ENCODE measurements at regions not wholly inside any gene's neighbourhood (a gene's known extent, or its start where the extent isn't known, plus 50 kb on each side); places are given as distances from the start of the nearest gene placed in this dataset.
"Not testable (repeated sequence)": the region's sequence is repeated elsewhere in the genome, so short reads cannot be mapped to it uniquely, and the experiment has no call there.

DNA sequence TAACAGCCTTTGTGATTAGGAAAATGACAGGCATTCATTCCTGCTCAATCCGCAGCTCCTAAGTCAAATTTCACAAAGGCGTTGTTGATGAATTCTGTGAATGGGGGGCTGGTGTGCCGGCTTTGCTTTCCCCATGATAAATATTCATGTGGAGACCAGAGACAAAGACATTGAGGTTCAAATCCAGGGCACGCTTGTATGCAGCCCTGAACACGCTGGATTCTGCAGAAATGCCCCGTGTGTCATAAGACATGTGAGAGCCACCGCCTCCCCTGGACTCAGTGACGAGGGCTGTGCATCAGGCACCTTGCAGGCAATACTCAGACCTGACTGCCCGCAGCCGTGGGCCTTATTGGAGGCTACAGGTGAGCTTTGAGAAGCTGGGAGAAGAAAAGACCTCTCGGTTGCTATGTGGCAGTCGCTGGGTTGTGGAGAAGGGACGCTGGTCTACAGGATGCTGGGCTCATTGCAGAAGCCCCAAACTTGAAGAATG, 906.2 kb downstream of the BRD1 start:
- peak; percentile 30 for DNase-seq (ENCODE audit: low spot score)
- TF ChIP-seq, protein P1, sequence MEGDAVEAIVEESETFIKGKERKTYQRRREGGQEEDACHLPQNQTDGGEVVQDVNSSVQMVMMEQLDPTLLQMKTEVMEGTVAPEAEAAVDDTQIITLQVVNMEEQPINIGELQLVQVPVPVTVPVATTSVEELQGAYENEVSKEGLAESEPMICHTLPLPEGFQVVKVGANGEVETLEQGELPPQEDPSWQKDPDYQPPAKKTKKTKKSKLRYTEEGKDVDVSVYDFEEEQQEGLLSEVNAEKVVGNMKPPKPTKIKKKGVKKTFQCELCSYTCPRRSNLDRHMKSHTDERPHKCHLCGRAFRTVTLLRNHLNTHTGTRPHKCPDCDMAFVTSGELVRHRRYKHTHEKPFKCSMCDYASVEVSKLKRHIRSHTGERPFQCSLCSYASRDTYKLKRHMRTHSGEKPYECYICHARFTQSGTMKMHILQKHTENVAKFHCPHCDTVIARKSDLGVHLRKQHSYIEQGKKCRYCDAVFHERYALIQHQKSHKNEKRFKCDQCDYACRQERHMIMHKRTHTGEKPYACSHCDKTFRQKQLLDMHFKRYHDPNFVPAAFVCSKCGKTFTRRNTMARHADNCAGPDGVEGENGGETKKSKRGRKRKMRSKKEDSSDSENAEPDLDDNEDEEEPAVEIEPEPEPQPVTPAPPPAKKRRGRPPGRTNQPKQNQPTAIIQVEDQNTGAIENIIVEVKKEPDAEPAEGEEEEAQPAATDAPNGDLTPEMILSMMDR (IDR thresholded peaks at IDR 0.05) = no peak
- H3K9me3 ChIP-seq = no peaks in the 10 kb centered on the region
- H3K4me3 ChIP-seq = no peak overlapping the region
- H3K4me1 ChIP-seq = no peaks in the 10 kb centered on the region
- no peaks in the 10 kb centered on the region for H3K27me3 ChIP-seq
- no peak overlapping the region for H3K27ac ChIP-seq
- no peaks in the 10 kb centered on the region for H3K36me3 ChIP-seq

DNA sequence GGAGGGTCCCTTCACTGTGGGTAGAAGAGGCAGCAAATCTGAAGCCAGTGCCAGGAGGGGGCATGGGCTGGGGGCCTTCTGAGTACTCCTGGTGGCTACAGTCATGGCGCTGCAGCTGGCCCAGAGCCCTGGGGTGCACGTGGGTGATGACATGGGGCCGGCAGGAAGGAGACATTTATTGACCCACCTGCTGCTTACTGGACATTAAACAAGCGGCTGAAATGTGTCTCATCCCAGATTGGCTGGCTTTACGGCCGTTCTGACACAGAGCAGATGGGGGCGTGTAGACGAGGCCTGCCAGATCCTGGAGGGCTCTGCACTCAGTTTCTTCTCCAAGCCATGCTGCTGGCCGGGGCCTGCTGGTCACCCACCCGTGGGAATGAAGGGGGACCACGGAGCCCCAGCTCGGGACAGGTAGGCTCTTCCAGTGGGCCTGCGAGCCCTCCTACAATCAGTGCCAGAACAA, 906.9 kb downstream of the BRD1 start:
- H3K4me1 ChIP-seq = no peaks in the 10 kb centered on the region
- H3K27me3 ChIP-seq = no peaks in the 10 kb centered on the region
- H3K9me3 ChIP-seq = no peaks in the 10 kb centered on the region
- DNase-seq (ENCODE audit: low spot score) = peak; percentile 28
- H3K27ac ChIP-seq = no peak overlapping the region
- H3K4me3 ChIP-seq = no peak overlapping the region
- no peaks in the 10 kb centered on the region for H3K36me3 ChIP-seq
- TF ChIP-seq, protein P1 (IDR thresholded peaks at IDR 0.05) = no peak

DNA sequence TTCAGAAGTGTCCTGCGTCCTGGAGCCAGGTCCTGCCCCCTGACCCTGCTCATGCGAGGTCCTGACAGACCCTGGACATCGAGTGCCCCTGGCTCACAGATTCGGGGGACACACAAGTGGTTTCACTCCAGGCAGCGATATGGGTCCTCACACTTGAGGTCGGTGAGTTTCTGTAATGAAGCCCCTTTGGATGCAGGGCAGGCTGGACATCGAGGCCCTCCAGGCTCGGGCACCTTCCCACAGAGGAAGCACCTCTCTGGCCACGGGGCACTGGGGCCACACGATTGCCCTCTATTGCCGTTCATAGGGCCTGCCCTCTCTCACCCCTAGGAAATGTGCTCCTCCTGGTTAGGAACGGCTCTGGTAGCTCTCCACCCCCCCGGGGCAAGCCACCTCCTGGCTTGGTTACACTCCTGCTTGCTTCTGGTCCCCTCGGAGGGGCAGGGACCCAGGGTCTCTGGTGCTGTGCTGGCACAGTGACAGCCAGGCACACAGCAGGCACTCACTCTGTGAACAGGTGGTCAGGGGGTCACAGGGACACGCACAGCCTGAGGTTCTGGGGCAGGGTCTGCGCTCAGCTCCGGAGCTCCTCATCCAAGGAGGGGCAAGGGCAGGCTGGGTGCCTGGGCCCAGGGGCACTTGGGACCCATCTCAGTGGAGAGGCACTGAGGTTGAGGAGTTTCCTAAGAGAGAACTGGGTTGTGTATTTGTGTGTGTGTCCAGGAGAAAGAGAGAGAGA, 907.7 kb downstream of the BRD1 start:
- Histone ChIP-seq H3K27ac (no peak overlapping the region), H3K9me3 (no peaks in the 10 kb centered on the region), H3K4me3 (no peak overlapping the region), H3K36me3 (no peaks in the 10 kb centered on the region), H3K4me1 (no peaks in the 10 kb centered on the region), H3K27me3 (no peaks in the 10 kb centered on the region)
- TF ChIP-seq, protein P1 (IDR thresholded peaks at IDR 0.05) = no peak
- peak; percentile 40 for DNase-seq (ENCODE audit: low spot score)

DNA sequence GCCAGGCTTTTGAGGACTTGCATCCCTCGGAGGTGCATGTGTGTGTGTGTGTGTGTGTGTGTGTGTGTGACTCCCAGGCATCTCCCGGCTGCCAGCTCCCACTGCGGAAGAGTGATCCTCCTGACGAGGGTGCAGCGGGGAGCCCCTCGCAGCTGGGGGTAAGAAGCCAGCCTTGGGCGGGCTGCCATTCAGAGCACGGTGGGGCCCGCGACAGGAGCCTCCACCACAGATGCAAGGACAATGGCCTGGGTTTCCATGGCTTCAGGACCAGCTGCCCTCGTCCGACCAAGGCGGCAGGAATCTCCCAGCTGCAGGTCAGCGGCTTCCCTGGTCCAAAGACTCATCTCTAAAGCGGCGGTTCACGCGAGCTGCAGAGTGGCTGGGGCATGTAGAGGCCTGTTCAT, 908.5 kb downstream of the BRD1 start:
- Histone ChIP-seq H3K27ac (no peak overlapping the region), H3K4me1 (no peaks in the 10 kb centered on the region), H3K27me3 (no peaks in the 10 kb centered on the region), H3K9me3 (no peaks in the 10 kb centered on the region), H3K4me3 (no peak overlapping the region), H3K36me3 (no peaks in the 10 kb centered on the region)
- peak; percentile 49 for DNase-seq (ENCODE audit: low spot score)
- TF ChIP-seq, protein P1 (IDR thresholded peaks at IDR 0.05) = no peak

DNA sequence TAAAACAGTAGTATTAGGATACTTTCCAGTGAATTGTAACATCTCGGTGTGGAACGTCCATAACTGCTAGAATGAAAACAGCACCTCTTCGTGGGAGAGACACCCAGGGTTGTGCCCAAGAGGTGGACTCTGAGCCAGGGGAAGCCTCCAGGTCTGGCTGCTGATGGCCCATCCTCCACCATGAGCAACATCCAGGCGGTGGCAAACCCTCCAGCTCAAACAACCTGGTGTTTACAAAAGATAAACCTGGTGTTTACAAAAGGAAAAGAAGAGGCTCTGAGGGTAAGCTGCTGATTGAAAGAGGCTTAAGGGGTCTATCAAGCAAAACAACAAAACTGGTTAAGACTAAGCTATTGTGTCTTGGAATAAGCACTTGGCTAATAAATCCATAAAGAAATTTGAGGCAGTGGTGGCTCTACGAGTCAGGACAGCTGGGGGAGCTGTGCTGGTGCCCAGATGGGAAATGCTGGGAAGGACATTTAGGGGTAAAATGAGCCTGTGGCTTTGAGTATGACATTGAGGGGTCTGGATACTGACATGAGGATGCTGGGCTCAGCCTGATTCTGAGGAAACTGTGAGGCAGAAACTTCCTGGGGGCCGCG, 909.0 kb downstream of the BRD1 start:
- Histone ChIP-seq H3K27me3 (no peaks in the 10 kb centered on the region), H3K36me3 (no peaks in the 10 kb centered on the region), H3K4me3 (no peak overlapping the region), H3K9me3 (no peaks in the 10 kb centered on the region), H3K27ac (no peak overlapping the region), H3K4me1 (no peaks in the 10 kb centered on the region)
- TF ChIP-seq, protein P1 (IDR thresholded peaks at IDR 0.05) = no peak
- DNase-seq (ENCODE audit: low spot score) = peak; percentile 30

DNA sequence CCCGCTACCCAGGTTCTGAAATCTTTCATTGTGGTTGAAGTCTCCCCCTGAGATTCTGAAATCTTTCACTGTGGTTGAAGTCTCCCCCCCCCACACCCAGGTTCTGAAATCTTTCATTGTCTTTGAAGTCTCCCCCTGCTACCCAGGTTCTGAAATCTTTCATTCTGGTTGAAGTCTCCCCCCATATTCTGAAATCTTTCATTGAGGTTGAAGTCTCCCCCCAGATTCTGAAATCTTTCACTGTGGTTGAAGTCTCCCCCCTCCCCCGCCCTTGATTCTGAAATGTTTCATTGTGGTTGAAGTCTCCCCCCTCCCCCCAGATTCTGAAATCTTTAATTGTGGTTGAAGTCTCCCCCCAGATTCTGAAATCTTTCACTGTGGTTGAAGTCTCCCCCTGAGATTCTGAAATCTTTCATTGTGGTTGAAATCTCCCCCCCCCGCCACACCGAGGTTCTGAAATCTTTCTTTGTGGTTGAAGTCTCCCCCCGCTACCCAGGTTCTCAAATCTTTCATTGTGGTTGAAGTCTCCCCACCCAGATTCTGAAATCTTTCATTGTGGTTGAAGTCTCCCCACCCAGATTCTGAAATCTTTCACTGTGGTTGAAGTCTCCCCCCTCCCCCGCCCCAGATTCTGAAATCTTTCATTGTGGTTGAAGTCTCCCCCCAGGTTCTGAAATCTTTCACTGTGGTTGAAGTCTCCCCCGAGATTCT, 915.2 kb downstream of the BRD1 start:
- not testable (repeated sequence) for H3K9me3 ChIP-seq; H3K36me3 ChIP-seq; H3K4me3 ChIP-seq; DNase-seq (ENCODE audit: low spot score); H3K27ac ChIP-seq; H3K27me3 ChIP-seq; H3K4me1 ChIP-seq

DNA sequence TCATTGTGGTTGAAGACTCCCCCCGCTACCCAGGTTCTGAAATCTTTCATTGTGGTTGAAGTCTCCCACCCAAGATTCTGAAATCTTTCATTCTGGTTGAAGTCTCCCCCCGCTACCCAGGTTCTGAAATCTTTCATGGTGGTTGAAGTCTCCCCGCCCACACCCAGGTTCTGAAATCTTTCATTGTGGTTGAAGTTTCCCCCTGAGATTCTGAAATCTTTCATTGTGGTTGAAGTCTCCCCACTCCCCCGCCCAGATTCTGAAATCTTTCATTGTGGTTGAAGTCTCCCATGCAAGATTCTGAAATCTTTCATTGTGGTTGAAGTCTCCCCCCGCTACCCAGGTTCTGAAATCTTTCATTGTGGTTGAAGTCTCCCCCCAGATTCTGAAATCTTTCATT, 916.0 kb downstream of the BRD1 start:
- not testable (repeated sequence) for H3K36me3 ChIP-seq

DNA sequence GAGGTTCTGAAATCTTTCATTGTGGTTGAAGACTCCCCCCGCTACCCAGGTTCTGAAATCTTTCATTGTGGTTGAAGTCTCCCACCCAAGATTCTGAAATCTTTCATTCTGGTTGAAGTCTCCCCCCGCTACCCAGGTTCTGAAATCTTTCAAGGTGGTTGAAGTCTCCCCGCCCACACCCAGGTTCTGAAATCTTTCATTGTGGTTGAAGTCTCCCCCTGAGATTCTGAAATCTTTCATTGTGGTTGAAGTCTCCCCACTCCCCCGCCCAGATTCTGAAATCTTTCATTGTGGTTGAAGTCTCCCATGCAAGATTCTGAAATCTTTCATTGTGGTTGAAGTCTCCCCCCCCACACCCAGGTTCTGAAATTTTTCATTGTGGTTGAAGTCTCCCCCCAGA, 916.6 kb downstream of the BRD1 start:
- not testable (repeated sequence) for H3K27me3 ChIP-seq; H3K4me3 ChIP-seq; DNase-seq (ENCODE audit: low spot score); H3K27ac ChIP-seq; H3K4me1 ChIP-seq; H3K9me3 ChIP-seq; H3K36me3 ChIP-seq

More for the DNA sequence above, 916.0 kb downstream of the BRD1 start:
- DNase-seq (ENCODE audit: low spot score); H3K27me3 ChIP-seq; H3K4me1 ChIP-seq; H3K27ac ChIP-seq; H3K4me3 ChIP-seq; H3K9me3 ChIP-seq: not testable (repeated sequence)

All from right atrium auricular region (tissue), 2 donors.